ENCODE measurements at regions not wholly inside any gene's neighbourhood (a gene's known extent, or its start where the extent isn't known, plus 50 kb on each side); places are given as distances from the start of the nearest gene placed in this dataset.

- TF ChIP-seq PTRF (tag; IDR thresholded peaks at IDR 0.05) (no peak), HOMEZ (CRISPR knock-in tag; IDR thresholded peaks at IDR 0.05) (no peak), ZNF143 (CRISPR knock-in tag; IDR thresholded peaks at IDR 0.05) (no peak), ZNF311 (CRISPR knock-in tag; IDR thresholded peaks at IDR 0.05) (no peak), MAFK (IDR thresholded peaks at IDR 0.05; ENCODE audit: low read length) (no peak), ZNF780A (CRISPR knock-in tag; IDR thresholded peaks at IDR 0.05) (no peak), MBD1 (CRISPR knock-in tag; IDR thresholded peaks at IDR 0.05) (no peak), PURB (CRISPR knock-in tag; IDR thresholded peaks at IDR 0.05; ENCODE audit: low read depth) (no peak)
Observed at GRCh38 chr2:128687565-128687964, 368.9 kb upstream of the HS6ST1 start (continued).

GRCh38 chr2:128689971-128690370, 371.3 kb upstream of the HS6ST1 start:
- CTCF ChIA-PET (ENCODE audit: low intra/inter-chr PET ratio): no interaction called here
- POLR2A ChIA-PET: interaction anchor here (0.6 kb wide), 1 partner anchor 830 kb away, joined by 4 read pairs; no protein-coding TSS in a partner anchor
- Histone ChIP-seq H3K9me3 (replicated peaks; ENCODE audit: control insufficient read depth, insufficient read depth, low read depth, low read length) (no peaks in the 10 kb centered on the region), H3K9ac (ENCODE audit: insufficient read depth in 1 of 2, low read depth in 2 of 2, low read length in 2 of 2) (peak overlapping the region in 1 of 2 experiments; percentile 2; a peak in 1 of 4 replicates), H2AFZ (ENCODE audit: low read depth, low read length) (peak overlapping the region; percentile 87), H3K36me3 (ENCODE audit: control insufficient read depth, insufficient read depth, low read length) (no peaks in the 10 kb centered on the region), H3K27me3 (ENCODE audit: control insufficient read depth in 2 of 2, insufficient read depth in 2 of 2, low read length in 2 of 2) (peaks cover 0 to 34% of the 10 kb centered on the region in 2 experiments; a peak in 3 of 5 replicates), H4K20me1 (replicated peaks; ENCODE audit: control insufficient read depth, insufficient read depth, low read length) (no peaks in the 10 kb centered on the region), H3K4me3 (peak overlapping the region; percentile 25; the same call in 1 of the 2 replicates), H3K4me2 (ENCODE audit: insufficient read depth, low read length) (peak overlapping the region; percentile 83), H3K27ac (ENCODE audit: extremely low read depth, low read depth, low read length) (no peak overlapping the region), H3K79me2 (ENCODE audit: control insufficient read depth, insufficient read depth, low read length) (no peaks in the 10 kb centered on the region), H3K4me1 (replicated peaks in 1 of 2; ENCODE audit: control insufficient read depth in 2 of 2, insufficient read depth in 2 of 2, low read length in 2 of 2) (peaks cover 0 to 8% of the 10 kb centered on the region in 2 experiments; a peak in 1 of 5 replicates), H3K9me1 (ENCODE audit: control insufficient read depth, insufficient read depth, low read length) (no peaks in the 10 kb centered on the region)
- intact Hi-C loops (cut with micrococcal nuclease): no loop called here
- TF ChIP-seq ZNF766 (CRISPR knock-in tag; conservative IDR thresholded peaks at IDR 0.05) (no peak), MAZ (CRISPR knock-in tag; conservative IDR thresholded peaks at IDR 0.05 in 1 of 2, IDR thresholded peaks at IDR 0.05 in 1 of 2) (0 out of 4 replicates have a peak, but pooled peaks of 1 of the 2 experiments have one; percentile 20), ZBTB8A (IDR thresholded peaks at IDR 0.05; ENCODE audit: partially characterized antibody) (no peak), HNRNPL (IDR thresholded peaks at IDR 0.05; ENCODE audit: low read depth, low read length) (no peak), CREB1 (IDR thresholded peaks at IDR 0.05) (no peak), CREB1 (CRISPR knock-in tag; IDR thresholded peaks at IDR 0.05) (no peak), GABPA (tag; conservative IDR thresholded peaks at IDR 0.05; ENCODE audit: low read depth) (peak; percentile 44)
- DNase-seq (ENCODE audit: extremely low read depth in 1 of 4, low spot score in 3 of 4) (peak in 3 of 4 experiments; percentile 20 to 27 (median 24)), FAIRE-seq (no peak), ATAC-seq (no peak; the same call in 2 of the 3 replicates)
- in situ Hi-C loops (cut with MboI): no loop called here
- no TSS peak for BruUV-seq (replicated peaks)
- WGBS (ENCODE audit: insufficient coverage, low coverage, missing lambda C conversion rate): 0% methylated on average over 13 of the region's 14 CpGs
